SK-N-SH (cell line): ENCODE measurements at regions not wholly inside any gene's neighbourhood (a gene's known extent, or its start where the extent isn't known, plus 50 kb on each side); places are given as distances from the start of the nearest gene placed in this dataset.

Experiments used
- POLR2AphosphoS5 ChIP-seq: IDR thresholded peaks from 2 replicates; pipeline ENCODE4 v1.6.1; 2012; ENCODE audit warnings: low read depth, low read length
- USF1 ChIP-seq: IDR thresholded peaks from 2 replicates; pipeline ENCODE4 v1.4.0; 2012; ENCODE audit warnings: low read depth, borderline replicate concordance

GRCh38 chr4:156537286-156537685 lies 434.3 kb downstream of the PDGFC start:
- no peak for TF ChIP-seq USF1
- TF ChIP-seq POLR2AphosphoS5 = no peak
